CD4-positive, alpha-beta T cell treated with Interleukin-15 for 1 hour (primary cell): ENCODE measurements at regions not wholly inside any gene's neighbourhood (a gene's known extent, or its start where the extent isn't known, plus 50 kb on each side); places are given as distances from the start of the nearest gene placed in this dataset.

Experiments used
- DNase-seq: peaks from one replicate; pipeline ENCODE4 v3.0.0-alpha.2; 2020

- DNase-seq: no peak
These were observed 195.5 kb upstream of the TMC3 start for GRCh38 chr15:81569286-81570080.

- no peak for DNase-seq
These were observed 193.9 kb upstream of the TMC3 start for GRCh38 chr15:81567924-81568323.

- no peak for DNase-seq
These were observed 189.0 kb upstream of the TMC3 start for GRCh38 chr15:81562986-81563385.

- no peak for DNase-seq
These were observed 186.4 kb upstream of the TMC3 start for GRCh38 chr15:81560405-81560804.

GRCh38 chr15:81558056-81558455 is 184.0 kb upstream of the TMC3 start:
- no peak for DNase-seq

- no peak for DNase-seq
These were observed 181.3 kb upstream of the TMC3 start for GRCh38 chr15:81555346-81555745.

- DNase-seq: no peak
These were observed 174.5 kb upstream of the TMC3 start for GRCh38 chr15:81548365-81549130.

- DNase-seq: no peak
These were observed 173.6 kb upstream of the TMC3 start for GRCh38 chr15:81547521-81548132.

- DNase-seq: no peak
These were observed 170.4 kb upstream of the TMC3 start for GRCh38 chr15:81544385-81544784.

- DNase-seq: no peak
These were observed 166.9 kb upstream of the TMC3 start for GRCh38 chr15:81540909-81541308.

GRCh38 chr15:81536356-81536755 is 162.3 kb upstream of the TMC3 start:
- no peak for DNase-seq

GRCh38 chr15:81534124-81534523 is 160.1 kb upstream of the TMC3 start:
- DNase-seq: no peak

GRCh38 chr15:81532001-81532400 is 158.0 kb upstream of the TMC3 start:
- DNase-seq: no peak

GRCh38 chr15:81531109-81531592 is 157.1 kb upstream of the TMC3 start:
- no peak for DNase-seq

GRCh38 chr15:81530271-81530691 is 156.3 kb upstream of the TMC3 start:
- no peak for DNase-seq

GRCh38 chr15:81529481-81529880 is 155.5 kb upstream of the TMC3 start:
- no peak for DNase-seq

- no peak for DNase-seq
These were observed 152.0 kb upstream of the TMC3 start for GRCh38 chr15:81526029-81526428.

- no peak for DNase-seq
These were observed 150.5 kb upstream of the TMC3 start for GRCh38 chr15:81524496-81524895.

- DNase-seq: no peak
These were observed 149.9 kb upstream of the TMC3 start for GRCh38 chr15:81523867-81524266.

GRCh38 chr15:81520480-81520879 is 146.5 kb upstream of the TMC3 start:
- no peak for DNase-seq

- no peak for DNase-seq
These were observed 142.4 kb upstream of the TMC3 start for GRCh38 chr15:81516461-81516860.

- no peak for DNase-seq
These were observed 142.0 kb upstream of the TMC3 start for GRCh38 chr15:81516012-81516411.

GRCh38 chr15:81514725-81515124 is 140.7 kb upstream of the TMC3 start:
- no peak for DNase-seq

GRCh38 chr15:81511138-81511537 is 137.1 kb upstream of the TMC3 start:
- DNase-seq: no peak
